GM12892 (cell line): ENCODE measurements at regions not wholly inside any gene's neighbourhood (a gene's known extent, or its start where the extent isn't known, plus 50 kb on each side); places are given as distances from the start of the nearest gene placed in this dataset.

Experiments
- POLR2A ChIP-seq: IDR thresholded peaks from 2 replicates; pipeline ENCODE4 v1.6.1; 2011; ENCODE audit warnings: low read depth, low read length, control low read depth
- POLR2AphosphoS5 ChIP-seq: IDR thresholded peaks from 2 replicates; pipeline ENCODE4 v1.6.1; 2011; ENCODE audit warnings: low read depth, low read length, control low read depth
- TAF1 ChIP-seq: IDR thresholded peaks from 2 replicates; pipeline ENCODE4 v1.6.1; 2011; ENCODE audit warnings: low read depth, mild to moderate bottlenecking, control low read depth, low read length, borderline replicate concordance

- no peak for TF ChIP-seq POLR2AphosphoS5
- no peak for TF ChIP-seq POLR2A
- no peak for TF ChIP-seq TAF1
These were observed 348.6 kb downstream of the PTTG2 start for GRCh38 chr4:38308728-38309311.
